GM10847 (cell line): ENCODE measurements at regions not wholly inside any gene's neighbourhood (a gene's known extent, or its start where the extent isn't known, plus 50 kb on each side); places are given as distances from the start of the nearest gene placed in this dataset.

ENCODE experiments used
- POLR2A ChIP-seq: IDR thresholded peaks from 2 replicates; pipeline ENCODE4 v1.6.1; 2011; ENCODE audit not compliant: insufficient read length; ENCODE audit errors: extremely low read depth

- TF ChIP-seq POLR2A = no peak
Measured at GRCh38 chr12:92650228-92650822, 52.5 kb upstream of the PLEKHG7 start.

GRCh38 chr12:92649511-92650227 is 53.1 kb upstream of the PLEKHG7 start:
- no peak for TF ChIP-seq POLR2A

GRCh38 chr12:92648242-92649031 is 54.4 kb upstream of the PLEKHG7 start:
- TF ChIP-seq POLR2A = no peak

GRCh38 chr12:92641291-92641690 is 61.5 kb upstream of the PLEKHG7 start:
- TF ChIP-seq POLR2A = no peak

- no peak for TF ChIP-seq POLR2A
Measured at GRCh38 chr12:92640691-92641090, 62.1 kb upstream of the PLEKHG7 start.

GRCh38 chr12:92639017-92639416 is 63.8 kb upstream of the PLEKHG7 start:
- TF ChIP-seq POLR2A = no peak

GRCh38 chr12:92634730-92635129 is 68.1 kb upstream of the PLEKHG7 start:
- TF ChIP-seq POLR2A = no peak

- no peak for TF ChIP-seq POLR2A
Measured at GRCh38 chr12:92634202-92634601, 68.6 kb upstream of the PLEKHG7 start.

GRCh38 chr12:92630968-92631367 is 71.8 kb upstream of the PLEKHG7 start:
- no peak for TF ChIP-seq POLR2A

- TF ChIP-seq POLR2A = no peak
Measured at GRCh38 chr12:92629349-92630065, 73.3 kb upstream of the PLEKHG7 start.

GRCh38 chr12:92628476-92628875 is 74.3 kb upstream of the PLEKHG7 start:
- TF ChIP-seq POLR2A = no peak

- TF ChIP-seq POLR2A = no peak
Measured at GRCh38 chr12:92627511-92627910, 75.3 kb upstream of the PLEKHG7 start.

- TF ChIP-seq POLR2A = no peak
Measured at GRCh38 chr12:92625639-92626310, 77.0 kb upstream of the PLEKHG7 start.

GRCh38 chr12:92624236-92624635 is 78.6 kb upstream of the PLEKHG7 start:
- TF ChIP-seq POLR2A = no peak

- no peak for TF ChIP-seq POLR2A
Measured at GRCh38 chr12:92623386-92623785, 79.4 kb upstream of the PLEKHG7 start.
